Mammary epithelial cell (primary cell): ENCODE measurements at regions not wholly inside any gene's neighbourhood (a gene's known extent, or its start where the extent isn't known, plus 50 kb on each side); places are given as distances from the start of the nearest gene placed in this dataset.

Experiments
- EZH2 ChIP-seq: IDR thresholded peaks from 2 replicates; pipeline ENCODE4 v1.6.1; 2012; ENCODE audit warnings: low read length, inconsistent platforms, borderline replicate concordance
- TF ChIP-seq, protein P1 (sequence below), 2 donors: IDR thresholded peaks in 1 of 2; conservative IDR thresholded peaks in 1 of 2; 2 replicates each; pipeline ENCODE4 v1.5.1; 2011 to 2012; ENCODE audit warnings: inconsistent platforms in 2 of 2, low read length in 2 of 2, mild to moderate bottlenecking in 2 of 2, control low read depth in 1 of 2, low read depth in 1 of 2; ENCODE audit not compliant: insufficient read depth in 1 of 2; ENCODE audit errors: extremely low read depth in 1 of 2

GRCh38 chr13:76440568-76440967 is 445.6 kb downstream of the KCTD12 start:
- TF ChIP-seq, protein P1, sequence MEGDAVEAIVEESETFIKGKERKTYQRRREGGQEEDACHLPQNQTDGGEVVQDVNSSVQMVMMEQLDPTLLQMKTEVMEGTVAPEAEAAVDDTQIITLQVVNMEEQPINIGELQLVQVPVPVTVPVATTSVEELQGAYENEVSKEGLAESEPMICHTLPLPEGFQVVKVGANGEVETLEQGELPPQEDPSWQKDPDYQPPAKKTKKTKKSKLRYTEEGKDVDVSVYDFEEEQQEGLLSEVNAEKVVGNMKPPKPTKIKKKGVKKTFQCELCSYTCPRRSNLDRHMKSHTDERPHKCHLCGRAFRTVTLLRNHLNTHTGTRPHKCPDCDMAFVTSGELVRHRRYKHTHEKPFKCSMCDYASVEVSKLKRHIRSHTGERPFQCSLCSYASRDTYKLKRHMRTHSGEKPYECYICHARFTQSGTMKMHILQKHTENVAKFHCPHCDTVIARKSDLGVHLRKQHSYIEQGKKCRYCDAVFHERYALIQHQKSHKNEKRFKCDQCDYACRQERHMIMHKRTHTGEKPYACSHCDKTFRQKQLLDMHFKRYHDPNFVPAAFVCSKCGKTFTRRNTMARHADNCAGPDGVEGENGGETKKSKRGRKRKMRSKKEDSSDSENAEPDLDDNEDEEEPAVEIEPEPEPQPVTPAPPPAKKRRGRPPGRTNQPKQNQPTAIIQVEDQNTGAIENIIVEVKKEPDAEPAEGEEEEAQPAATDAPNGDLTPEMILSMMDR (conservative IDR thresholded peaks at IDR 0.05 in 1 of 2, IDR thresholded peaks at IDR 0.05 in 1 of 2; ENCODE audit: extremely low read depth in 1 of 2, insufficient read depth in 1 of 2, low read depth in 1 of 2, low read length in 2 of 2): no peak
- no peak for TF ChIP-seq EZH2
